Fibroblast of gingiva (primary cell): ENCODE measurements at regions not wholly inside any gene's neighbourhood (a gene's known extent, or its start where the extent isn't known, plus 50 kb on each side); places are given as distances from the start of the nearest gene placed in this dataset.
"Not testable (repeated sequence)": the region's sequence is repeated elsewhere in the genome, so short reads cannot be mapped to it uniquely, and the experiment has no call there.

ENCODE experiments used
- DNase-seq: peaks from one replicate; pipeline ENCODE4 v3.0.0-alpha.2; 2011; ENCODE audit warnings: low read depth

- no peak for DNase-seq
Observed at GRCh38 chr3:124318014-124318413, 326.1 kb upstream of the ROPN1 start.

- no peak for DNase-seq
Observed at GRCh38 chr3:124318656-124319055, 326.7 kb upstream of the ROPN1 start.

- DNase-seq = no peak
Observed at GRCh38 chr3:124320976-124321375, 329.1 kb upstream of the ROPN1 start.

GRCh38 chr3:124322309-124322880 lies 330.5 kb upstream of the ROPN1 start:
- DNase-seq = no peak

GRCh38 chr3:124322966-124323365 lies 331.0 kb upstream of the ROPN1 start:
- DNase-seq = no peak

GRCh38 chr3:124325248-124325647 lies 333.3 kb upstream of the ROPN1 start:
- DNase-seq = no peak

- DNase-seq = no peak
Observed at GRCh38 chr3:124329723-124330122, 337.8 kb upstream of the ROPN1 start.

GRCh38 chr3:124333931-124334640 lies 342.2 kb upstream of the ROPN1 start:
- DNase-seq = no peak

GRCh38 chr3:124336067-124336656 lies 344.2 kb upstream of the ROPN1 start:
- no peak for DNase-seq

GRCh38 chr3:124345845-124346244 lies 353.9 kb upstream of the ROPN1 start:
- DNase-seq = no peak

GRCh38 chr3:124346487-124346886 lies 354.6 kb upstream of the ROPN1 start:
- no peak for DNase-seq

- DNase-seq = no peak
Observed at GRCh38 chr3:124347418-124347817, 355.5 kb upstream of the ROPN1 start.

- not testable (repeated sequence) for DNase-seq
Observed at GRCh38 chr3:124348555-124348954, 356.6 kb upstream of the ROPN1 start.

- peak; percentile 52 for DNase-seq
Observed at GRCh38 chr3:124351430-124352148, 359.7 kb upstream of the ROPN1 start.

GRCh38 chr3:124352149-124352539 lies 360.2 kb upstream of the ROPN1 start:
- DNase-seq = no peak

GRCh38 chr3:124353691-124354090 lies 361.8 kb upstream of the ROPN1 start:
- no peak for DNase-seq

- DNase-seq = no peak
Observed at GRCh38 chr3:124354150-124354549, 362.2 kb upstream of the ROPN1 start.

- no peak for DNase-seq
Observed at GRCh38 chr3:124358156-124358555, 366.2 kb upstream of the ROPN1 start.

- no peak for DNase-seq
Observed at GRCh38 chr3:124360155-124360554, 368.2 kb upstream of the ROPN1 start.

- DNase-seq = no peak
Observed at GRCh38 chr3:124360563-124360962, 368.6 kb upstream of the ROPN1 start.

- DNase-seq = no peak
Observed at GRCh38 chr3:124361566-124361965, 368.7 kb upstream of the UMPS start.

GRCh38 chr3:124362455-124362854 lies 367.8 kb upstream of the UMPS start:
- no peak for DNase-seq

- DNase-seq = peak; percentile 29
Observed at GRCh38 chr3:124363476-124363875, 366.8 kb upstream of the UMPS start.
